Muscle of arm (tissue), 1 donor: ENCODE measurements at regions not wholly inside any gene's neighbourhood (a gene's known extent, or its start where the extent isn't known, plus 50 kb on each side); places are given as distances from the start of the nearest gene placed in this dataset.
"Not testable (repeated sequence)": the region's sequence is repeated elsewhere in the genome, so short reads cannot be mapped to it uniquely, and the experiment has no call there.

ENCODE experiments used
- DNase-seq: peaks from one replicate; pipeline ENCODE4 v3.0.0-alpha.2; 2013

- no peak for DNase-seq
Measured at GRCh38 chr2:182638667-182639066, 77.4 kb upstream of the DNAJC10 start.

- DNase-seq: no peak
Measured at GRCh38 chr2:182639971-182640370, 76.1 kb upstream of the DNAJC10 start.

GRCh38 chr2:182642328-182642727 lies 73.7 kb upstream of the DNAJC10 start:
- peak; percentile 3 for DNase-seq

DNA sequence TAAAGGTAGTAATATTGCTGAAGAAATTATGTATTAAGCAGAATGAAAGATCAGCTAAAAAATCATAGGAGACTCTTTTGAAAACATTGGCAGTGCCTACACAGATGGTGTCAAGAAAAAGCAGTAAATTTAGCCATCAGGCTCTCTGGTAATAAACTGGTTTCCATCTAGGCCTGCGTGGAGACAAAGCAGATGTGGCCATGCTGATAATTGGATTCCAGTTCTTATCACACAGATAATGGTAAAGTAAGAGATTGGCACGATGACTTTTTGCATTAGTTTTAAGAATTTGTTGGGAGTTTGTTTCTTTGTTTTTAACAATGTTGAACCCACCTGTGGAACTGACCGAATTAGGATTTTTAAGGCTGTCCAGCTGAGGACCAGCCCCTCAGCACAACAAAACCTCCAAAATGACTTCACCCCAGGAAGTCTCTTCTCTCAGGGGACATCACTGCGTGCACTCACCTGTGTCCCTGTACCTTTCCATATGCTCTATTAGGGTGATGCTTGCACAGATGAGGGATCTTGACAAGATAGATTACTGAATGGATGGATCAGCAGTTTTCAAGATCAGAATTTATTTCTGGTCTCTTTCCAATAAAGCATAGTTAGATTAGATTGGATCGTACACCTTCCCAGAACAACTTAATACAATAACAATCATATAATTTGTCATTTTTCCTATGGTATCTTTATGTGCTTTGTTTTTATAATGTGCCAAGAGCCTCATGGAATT lies 69.1 kb upstream of the DNAJC10 start:
- DNase-seq: no peak

GRCh38 chr2:182647499-182647787 lies 68.6 kb upstream of the DNAJC10 start:
- no peak for DNase-seq

DNA sequence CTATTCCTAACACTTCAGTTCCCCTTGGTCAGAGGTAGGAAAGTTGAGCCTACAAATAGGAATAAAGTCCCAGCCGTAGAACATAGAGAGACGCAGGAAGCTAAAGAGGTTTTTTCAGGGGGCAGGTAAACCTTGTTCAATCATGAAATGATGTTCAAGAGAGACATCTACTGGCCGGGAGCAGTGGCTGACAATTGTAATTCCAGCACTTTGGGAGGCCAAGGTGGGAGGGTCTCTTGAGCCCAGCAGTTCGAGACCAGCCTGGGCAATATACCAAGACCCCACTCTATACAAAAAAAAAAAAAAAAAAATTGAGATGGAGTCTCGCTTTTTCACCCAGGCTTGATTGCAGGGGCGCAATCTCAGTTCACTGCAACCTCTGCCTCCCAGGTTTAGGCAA lies 66.7 kb upstream of the DNAJC10 start:
- DNase-seq: peak; percentile 8

DNA sequence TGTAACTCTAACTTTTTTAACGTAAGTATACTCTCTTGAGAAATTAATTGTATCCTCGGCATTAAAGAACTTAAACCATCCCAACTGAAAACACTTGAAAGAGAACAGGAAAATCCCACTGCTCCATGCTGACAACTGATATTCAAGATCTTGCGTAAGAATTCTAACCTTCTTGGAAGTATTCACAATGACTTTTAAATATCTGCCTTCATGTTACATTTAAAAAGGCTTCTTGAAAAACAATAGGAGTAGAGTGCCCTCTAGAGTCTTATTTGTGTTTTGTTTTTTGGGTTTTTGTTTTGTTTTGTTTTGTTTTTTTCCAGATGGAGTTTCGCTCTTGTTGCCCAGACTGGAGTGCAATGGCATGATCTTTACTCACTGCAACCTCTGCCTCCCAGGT lies 65.4 kb upstream of the DNAJC10 start:
- peak; percentile 48 for DNase-seq

DNA sequence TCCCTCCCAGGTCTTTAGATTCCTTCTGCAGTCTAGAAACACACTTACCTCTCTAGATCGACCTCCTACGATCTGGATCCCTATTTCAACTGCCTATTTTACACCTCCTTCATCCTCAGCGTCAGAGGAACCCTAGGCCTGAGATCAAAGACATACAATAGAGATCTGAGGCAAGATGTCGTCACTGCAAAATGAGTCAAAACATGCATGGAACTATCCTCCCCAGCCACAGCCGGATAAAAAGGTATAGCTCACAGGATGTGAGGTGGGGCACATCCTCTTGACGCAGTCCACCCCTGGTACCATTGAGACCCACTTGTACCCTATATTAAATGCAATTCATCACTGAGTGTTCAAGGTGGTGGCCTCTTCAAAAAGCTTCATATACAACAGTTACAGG lies 63.7 kb upstream of the DNAJC10 start:
- DNase-seq: no peak

- DNase-seq: no peak
Measured at GRCh38 chr2:182655750-182656149, 60.3 kb upstream of the DNAJC10 start.

- DNase-seq: no peak
Measured at GRCh38 chr2:182664212-182664611, 51.8 kb upstream of the DNAJC10 start.

DNA sequence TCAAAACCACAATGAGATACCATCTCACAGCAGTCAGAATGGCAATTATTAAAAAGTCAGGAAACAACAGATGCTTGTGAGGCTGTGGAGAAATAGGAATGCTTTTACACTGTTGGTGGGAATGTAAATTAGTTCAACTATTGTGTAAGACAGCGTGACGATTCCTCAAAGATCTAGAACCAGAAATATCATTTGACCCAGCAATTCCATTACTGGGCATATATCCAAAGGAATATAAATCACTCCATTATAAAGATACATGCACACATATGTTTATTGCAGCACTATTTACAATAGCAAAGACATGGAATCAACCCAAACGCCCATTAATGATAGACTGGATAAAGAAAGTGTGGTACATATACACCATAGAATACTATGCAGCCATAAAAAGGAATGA lies 50.6 kb upstream of the DNAJC10 start:
- not testable (repeated sequence) for DNase-seq
